ENCODE measurements at regions not wholly inside any gene's neighbourhood (a gene's known extent, or its start where the extent isn't known, plus 50 kb on each side); places are given as distances from the start of the nearest gene placed in this dataset.

GRCh38 chr7:152905949-152906348 is 146.4 kb downstream of the ACTR3B start:
- H3K27me3 ChIP-seq (ENCODE audit: control insufficient read depth, insufficient read depth, low read length), result peaks cover 6% of the 10 kb centered on the region; the same call in 1 of the 2 replicates
- no peak overlapping the region for H3K4me3 ChIP-seq (ENCODE audit: low read depth in 2 of 2, low read length in 2 of 2)
- intact Hi-C loops (cut with micrococcal nuclease; ENCODE audit: unreplicated experiment) (no loop called here), in situ Hi-C loops (cut with HindIII; ENCODE audit: low pct_unique_long_range_greater_than_20kb, low sequenced_read_pairs) (no loop called here)
- H3K9me3 ChIP-seq (ENCODE audit: control insufficient read depth, insufficient read depth, low read depth, low read length), result no peaks in the 10 kb centered on the region
- TF ChIP-seq POLR2AphosphoS5 (IDR thresholded peaks at IDR 0.05; ENCODE audit: low read depth, low read length) (no peak), TCF7L2 (IDR thresholded peaks at IDR 0.05; ENCODE audit: low read depth, low read length) (no peak), SIN3A (IDR thresholded peaks at IDR 0.05; ENCODE audit: borderline replicate concordance, insufficient read depth, low read depth, low read length) (no peak)
- TF ChIP-seq, protein P1, sequence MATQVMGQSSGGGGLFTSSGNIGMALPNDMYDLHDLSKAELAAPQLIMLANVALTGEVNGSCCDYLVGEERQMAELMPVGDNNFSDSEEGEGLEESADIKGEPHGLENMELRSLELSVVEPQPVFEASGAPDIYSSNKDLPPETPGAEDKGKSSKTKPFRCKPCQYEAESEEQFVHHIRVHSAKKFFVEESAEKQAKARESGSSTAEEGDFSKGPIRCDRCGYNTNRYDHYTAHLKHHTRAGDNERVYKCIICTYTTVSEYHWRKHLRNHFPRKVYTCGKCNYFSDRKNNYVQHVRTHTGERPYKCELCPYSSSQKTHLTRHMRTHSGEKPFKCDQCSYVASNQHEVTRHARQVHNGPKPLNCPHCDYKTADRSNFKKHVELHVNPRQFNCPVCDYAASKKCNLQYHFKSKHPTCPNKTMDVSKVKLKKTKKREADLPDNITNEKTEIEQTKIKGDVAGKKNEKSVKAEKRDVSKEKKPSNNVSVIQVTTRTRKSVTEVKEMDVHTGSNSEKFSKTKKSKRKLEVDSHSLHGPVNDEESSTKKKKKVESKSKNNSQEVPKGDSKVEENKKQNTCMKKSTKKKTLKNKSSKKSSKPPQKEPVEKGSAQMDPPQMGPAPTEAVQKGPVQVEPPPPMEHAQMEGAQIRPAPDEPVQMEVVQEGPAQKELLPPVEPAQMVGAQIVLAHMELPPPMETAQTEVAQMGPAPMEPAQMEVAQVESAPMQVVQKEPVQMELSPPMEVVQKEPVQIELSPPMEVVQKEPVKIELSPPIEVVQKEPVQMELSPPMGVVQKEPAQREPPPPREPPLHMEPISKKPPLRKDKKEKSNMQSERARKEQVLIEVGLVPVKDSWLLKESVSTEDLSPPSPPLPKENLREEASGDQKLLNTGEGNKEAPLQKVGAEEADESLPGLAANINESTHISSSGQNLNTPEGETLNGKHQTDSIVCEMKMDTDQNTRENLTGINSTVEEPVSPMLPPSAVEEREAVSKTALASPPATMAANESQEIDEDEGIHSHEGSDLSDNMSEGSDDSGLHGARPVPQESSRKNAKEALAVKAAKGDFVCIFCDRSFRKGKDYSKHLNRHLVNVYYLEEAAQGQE (IDR thresholded peaks at IDR 0.05; ENCODE audit: insufficient read depth in 1 of 2, low read depth in 2 of 2, low read length in 1 of 2), result no peak
- TF ChIP-seq, protein P2, sequence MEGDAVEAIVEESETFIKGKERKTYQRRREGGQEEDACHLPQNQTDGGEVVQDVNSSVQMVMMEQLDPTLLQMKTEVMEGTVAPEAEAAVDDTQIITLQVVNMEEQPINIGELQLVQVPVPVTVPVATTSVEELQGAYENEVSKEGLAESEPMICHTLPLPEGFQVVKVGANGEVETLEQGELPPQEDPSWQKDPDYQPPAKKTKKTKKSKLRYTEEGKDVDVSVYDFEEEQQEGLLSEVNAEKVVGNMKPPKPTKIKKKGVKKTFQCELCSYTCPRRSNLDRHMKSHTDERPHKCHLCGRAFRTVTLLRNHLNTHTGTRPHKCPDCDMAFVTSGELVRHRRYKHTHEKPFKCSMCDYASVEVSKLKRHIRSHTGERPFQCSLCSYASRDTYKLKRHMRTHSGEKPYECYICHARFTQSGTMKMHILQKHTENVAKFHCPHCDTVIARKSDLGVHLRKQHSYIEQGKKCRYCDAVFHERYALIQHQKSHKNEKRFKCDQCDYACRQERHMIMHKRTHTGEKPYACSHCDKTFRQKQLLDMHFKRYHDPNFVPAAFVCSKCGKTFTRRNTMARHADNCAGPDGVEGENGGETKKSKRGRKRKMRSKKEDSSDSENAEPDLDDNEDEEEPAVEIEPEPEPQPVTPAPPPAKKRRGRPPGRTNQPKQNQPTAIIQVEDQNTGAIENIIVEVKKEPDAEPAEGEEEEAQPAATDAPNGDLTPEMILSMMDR (IDR thresholded peaks at IDR 0.05), result no peak
- H3K36me3 ChIP-seq (ENCODE audit: control insufficient read depth, insufficient read depth, low read length), result no peaks in the 10 kb centered on the region
- ATAC-seq (no peak), DNase-seq (ENCODE audit: low read depth, low spot score) (no peak)
- no TSS peak for BruUV-seq (replicated peaks)
- POLR2A ChIA-PET, result no interaction called here
- no peak overlapping the region for H3K27ac ChIP-seq (ENCODE audit: low read length)
- CTCF ChIA-PET, result interaction anchor here (0.6 kb wide), 1 partner anchor 222 kb away, joined by 3 read pairs; no protein-coding TSS in a partner anchor
- H3K4me1 ChIP-seq (ENCODE audit: control insufficient read depth, insufficient read depth, low read length), result no peaks in the 10 kb centered on the region

GRCh38 chr7:152907042-152907761 is 147.7 kb downstream of the ACTR3B start:
- in situ Hi-C loops (cut with HindIII; ENCODE audit: low pct_unique_long_range_greater_than_20kb, low sequenced_read_pairs), result no loop called here
- H3K27ac ChIP-seq (ENCODE audit: low read length), result no peak overlapping the region
- H3K9me3 ChIP-seq (ENCODE audit: control insufficient read depth, insufficient read depth, low read depth, low read length), result no peaks in the 10 kb centered on the region
- ATAC-seq (no peak), DNase-seq (ENCODE audit: low read depth, low spot score) (no peak)
- ChIA-PET CTCF (no interaction called here), POLR2A (no interaction called here)
- TF ChIP-seq POLR2AphosphoS5 (IDR thresholded peaks at IDR 0.05; ENCODE audit: low read depth, low read length) (no peak), SIN3A (IDR thresholded peaks at IDR 0.05; ENCODE audit: borderline replicate concordance, insufficient read depth, low read depth, low read length) (no peak), TCF7L2 (IDR thresholded peaks at IDR 0.05; ENCODE audit: low read depth, low read length) (no peak)
- TF ChIP-seq, protein P2 (IDR thresholded peaks at IDR 0.05), result no peak
- TF ChIP-seq, protein P1 (IDR thresholded peaks at IDR 0.05; ENCODE audit: insufficient read depth in 1 of 2, low read depth in 2 of 2, low read length in 1 of 2), result no peak
- H3K36me3 ChIP-seq (ENCODE audit: control insufficient read depth, insufficient read depth, low read length), result no peaks in the 10 kb centered on the region
- no TSS peak for BruUV-seq (replicated peaks)
- intact Hi-C loops (cut with micrococcal nuclease; ENCODE audit: unreplicated experiment), result no loop called here
- H3K4me3 ChIP-seq (ENCODE audit: low read depth in 2 of 2, low read length in 2 of 2), result no peak overlapping the region
- no peaks in the 10 kb centered on the region for H3K4me1 ChIP-seq (ENCODE audit: control insufficient read depth, insufficient read depth, low read length)
- H3K27me3 ChIP-seq (ENCODE audit: control insufficient read depth, insufficient read depth, low read length), result peaks cover 6% of the 10 kb centered on the region; the same call in 1 of the 2 replicates
